Hepatic stellate cell (primary cell): ENCODE measurements at regions not wholly inside any gene's neighbourhood (a gene's known extent, or its start where the extent isn't known, plus 50 kb on each side); places are given as distances from the start of the nearest gene placed in this dataset.

ENCODE experiments used
- DNase-seq: peaks from one replicate; pipeline ENCODE4 v3.0.0; 2011; ENCODE audit warnings: low spot score

- DNase-seq = no peak
These were observed 159.4 kb upstream of the TWIST2 start for GRCh38 chr2:238688193-238689153.

GRCh38 chr2:238689331-238689730 is 158.6 kb upstream of the TWIST2 start:
- no peak for DNase-seq

- DNase-seq = no peak
These were observed 158.0 kb upstream of the TWIST2 start for GRCh38 chr2:238689871-238690389.

GRCh38 chr2:238690511-238690910 is 157.4 kb upstream of the TWIST2 start:
- no peak for DNase-seq

- DNase-seq = no peak
These were observed 156.0 kb upstream of the TWIST2 start for GRCh38 chr2:238691596-238692491.

- DNase-seq = no peak
These were observed 155.3 kb upstream of the TWIST2 start for GRCh38 chr2:238692562-238692961.

GRCh38 chr2:238693337-238694093 is 154.4 kb upstream of the TWIST2 start:
- DNase-seq = no peak

GRCh38 chr2:238694136-238694755 is 153.6 kb upstream of the TWIST2 start:
- no peak for DNase-seq

- DNase-seq = no peak
These were observed 153.0 kb upstream of the TWIST2 start for GRCh38 chr2:238694922-238695321.

- DNase-seq = no peak
These were observed 152.3 kb upstream of the TWIST2 start for GRCh38 chr2:238695538-238695937.

GRCh38 chr2:238696331-238696730 is 151.6 kb upstream of the TWIST2 start:
- no peak for DNase-seq

GRCh38 chr2:238696786-238697185 is 151.1 kb upstream of the TWIST2 start:
- no peak for DNase-seq

GRCh38 chr2:238697193-238698071 is 150.5 kb upstream of the TWIST2 start:
- no peak for DNase-seq

GRCh38 chr2:238698072-238698352 is 149.9 kb upstream of the TWIST2 start:
- DNase-seq = no peak

GRCh38 chr2:238698451-238699306 is 149.2 kb upstream of the TWIST2 start:
- DNase-seq = no peak

GRCh38 chr2:238699307-238700116 is 148.4 kb upstream of the TWIST2 start:
- no peak for DNase-seq

GRCh38 chr2:238700117-238700457 is 147.8 kb upstream of the TWIST2 start:
- DNase-seq = no peak

- no peak for DNase-seq
These were observed 147.2 kb upstream of the TWIST2 start for GRCh38 chr2:238700506-238701340.
